Neural crest cell (in vitro differentiated cells): ENCODE measurements at regions not wholly inside any gene's neighbourhood (a gene's known extent, or its start where the extent isn't known, plus 50 kb on each side); places are given as distances from the start of the nearest gene placed in this dataset.

ENCODE experiments used
- DNase-seq: peaks from one replicate; pipeline ENCODE4 v3.0.0; 2021; ENCODE audit warnings: low read depth, mixed read lengths, low spot score
- H3K27ac Mint-ChIP-seq: one replicate; pipeline ENCODE4 v1.8.0; 2021; ENCODE audit warnings: mild to moderate bottlenecking, mixed read lengths; ENCODE audit not compliant: unreplicated experiment
- H3K27me3 Mint-ChIP-seq: 2 replicates; pipeline ENCODE4 v1.8.0; 2021; ENCODE audit warnings: low read depth, mild to moderate bottlenecking, mixed read lengths
- H3K36me3 Mint-ChIP-seq: 2 replicates; pipeline ENCODE4 v1.8.0; 2021; ENCODE audit warnings: low read depth, mild to moderate bottlenecking, mixed read lengths
- H3K4me1 Mint-ChIP-seq: 2 replicates; pipeline ENCODE4 v1.8.0; 2021; ENCODE audit warnings: mixed read lengths
- H3K4me3 Mint-ChIP-seq: one replicate; pipeline ENCODE4 v1.8.0; 2021; ENCODE audit warnings: mild to moderate bottlenecking, mixed read lengths
- H3K9me3 Mint-ChIP-seq: 2 replicates; pipeline ENCODE4 v1.8.0; 2021; ENCODE audit warnings: mixed read lengths
- TF ChIP-seq, protein P1 (sequence below): fragments of 200-600 bp; sonication (generic); conservative IDR thresholded peaks from 2 replicates; pipeline ENCODE4 v1.5.0; 2021; ENCODE audit warnings: antibody characterized with exemption, mild to moderate bottlenecking

DNA sequence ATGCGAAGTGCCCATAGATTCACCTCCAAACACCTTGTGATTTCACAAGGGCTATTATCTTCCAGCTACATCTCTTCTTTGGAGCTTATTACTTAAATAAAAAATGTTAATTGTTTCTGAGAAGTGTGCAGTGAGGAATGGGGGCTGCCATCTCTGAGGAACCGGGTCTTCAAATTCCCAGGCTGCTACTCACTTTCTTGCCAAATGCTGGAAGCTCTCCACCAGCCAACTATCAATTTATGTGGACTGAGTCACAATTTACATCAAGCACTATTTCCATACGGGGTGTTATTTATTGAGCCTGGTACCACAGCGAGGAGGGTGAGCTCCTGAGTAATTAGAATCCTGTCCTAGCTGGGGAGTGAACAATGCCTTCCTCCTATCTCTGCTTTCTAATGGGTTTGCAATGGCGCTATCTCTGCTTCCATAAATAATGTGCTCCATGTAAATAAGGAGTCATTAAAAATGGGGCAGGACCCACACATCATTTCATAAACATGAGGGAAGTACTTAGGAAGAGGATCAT is 898.3 kb downstream of the VRK1 start:
- TF ChIP-seq, protein P1, sequence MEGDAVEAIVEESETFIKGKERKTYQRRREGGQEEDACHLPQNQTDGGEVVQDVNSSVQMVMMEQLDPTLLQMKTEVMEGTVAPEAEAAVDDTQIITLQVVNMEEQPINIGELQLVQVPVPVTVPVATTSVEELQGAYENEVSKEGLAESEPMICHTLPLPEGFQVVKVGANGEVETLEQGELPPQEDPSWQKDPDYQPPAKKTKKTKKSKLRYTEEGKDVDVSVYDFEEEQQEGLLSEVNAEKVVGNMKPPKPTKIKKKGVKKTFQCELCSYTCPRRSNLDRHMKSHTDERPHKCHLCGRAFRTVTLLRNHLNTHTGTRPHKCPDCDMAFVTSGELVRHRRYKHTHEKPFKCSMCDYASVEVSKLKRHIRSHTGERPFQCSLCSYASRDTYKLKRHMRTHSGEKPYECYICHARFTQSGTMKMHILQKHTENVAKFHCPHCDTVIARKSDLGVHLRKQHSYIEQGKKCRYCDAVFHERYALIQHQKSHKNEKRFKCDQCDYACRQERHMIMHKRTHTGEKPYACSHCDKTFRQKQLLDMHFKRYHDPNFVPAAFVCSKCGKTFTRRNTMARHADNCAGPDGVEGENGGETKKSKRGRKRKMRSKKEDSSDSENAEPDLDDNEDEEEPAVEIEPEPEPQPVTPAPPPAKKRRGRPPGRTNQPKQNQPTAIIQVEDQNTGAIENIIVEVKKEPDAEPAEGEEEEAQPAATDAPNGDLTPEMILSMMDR: no peak

DNA sequence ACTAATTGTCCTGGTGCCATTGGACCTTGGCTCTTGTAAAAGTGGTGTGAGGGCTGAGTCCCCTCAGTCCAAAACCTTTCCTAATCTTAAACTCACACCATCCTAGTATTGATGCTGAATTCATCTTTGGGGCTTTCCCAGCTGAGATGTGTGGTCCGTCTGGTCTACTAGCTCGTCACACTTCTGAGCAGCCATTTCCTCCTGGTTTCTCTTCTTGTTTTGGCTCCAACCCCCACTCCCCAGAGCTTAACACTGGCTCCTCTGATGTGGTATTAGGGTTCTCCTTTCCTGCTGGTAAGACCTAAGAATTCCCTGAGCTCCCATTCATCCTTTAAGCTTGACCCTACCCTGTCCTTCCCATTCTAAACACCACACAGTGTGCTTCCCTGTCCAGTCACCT is 900.6 kb downstream of the VRK1 start:
- no peaks in the 10 kb centered on the region for H3K4me1 Mint-ChIP-seq
- peaks cover 3% of the 10 kb centered on the region for H3K9me3 Mint-ChIP-seq
- DNase-seq: no peak
- no peak overlapping the region for H3K27ac Mint-ChIP-seq
- H3K27me3 Mint-ChIP-seq: no peaks in the 10 kb centered on the region
- no peaks in the 10 kb centered on the region for H3K36me3 Mint-ChIP-seq
- TF ChIP-seq, protein P1: no peak
- no peak overlapping the region for H3K4me3 Mint-ChIP-seq

More for the DNA sequence above, 898.3 kb downstream of the VRK1 start:
- no peak overlapping the region for H3K4me3 Mint-ChIP-seq
- no peaks in the 10 kb centered on the region for H3K36me3 Mint-ChIP-seq
- H3K9me3 Mint-ChIP-seq: peaks cover 8% of the 10 kb centered on the region
- no peak for DNase-seq
- H3K27ac Mint-ChIP-seq: no peak overlapping the region
- no peaks in the 10 kb centered on the region for H3K4me1 Mint-ChIP-seq
- H3K27me3 Mint-ChIP-seq: no peaks in the 10 kb centered on the region

- TF ChIP-seq, protein P1: no peak
- peaks cover 3% of the 10 kb centered on the region for H3K9me3 Mint-ChIP-seq
- no peak overlapping the region for H3K4me3 Mint-ChIP-seq
- no peak for DNase-seq
- no peaks in the 10 kb centered on the region for H3K4me1 Mint-ChIP-seq
- H3K27me3 Mint-ChIP-seq: no peaks in the 10 kb centered on the region
- H3K36me3 Mint-ChIP-seq: no peaks in the 10 kb centered on the region
- H3K27ac Mint-ChIP-seq: no peak overlapping the region
Observed at GRCh38 chr14:97699026-97699425, 901.8 kb downstream of the VRK1 start.

DNA sequence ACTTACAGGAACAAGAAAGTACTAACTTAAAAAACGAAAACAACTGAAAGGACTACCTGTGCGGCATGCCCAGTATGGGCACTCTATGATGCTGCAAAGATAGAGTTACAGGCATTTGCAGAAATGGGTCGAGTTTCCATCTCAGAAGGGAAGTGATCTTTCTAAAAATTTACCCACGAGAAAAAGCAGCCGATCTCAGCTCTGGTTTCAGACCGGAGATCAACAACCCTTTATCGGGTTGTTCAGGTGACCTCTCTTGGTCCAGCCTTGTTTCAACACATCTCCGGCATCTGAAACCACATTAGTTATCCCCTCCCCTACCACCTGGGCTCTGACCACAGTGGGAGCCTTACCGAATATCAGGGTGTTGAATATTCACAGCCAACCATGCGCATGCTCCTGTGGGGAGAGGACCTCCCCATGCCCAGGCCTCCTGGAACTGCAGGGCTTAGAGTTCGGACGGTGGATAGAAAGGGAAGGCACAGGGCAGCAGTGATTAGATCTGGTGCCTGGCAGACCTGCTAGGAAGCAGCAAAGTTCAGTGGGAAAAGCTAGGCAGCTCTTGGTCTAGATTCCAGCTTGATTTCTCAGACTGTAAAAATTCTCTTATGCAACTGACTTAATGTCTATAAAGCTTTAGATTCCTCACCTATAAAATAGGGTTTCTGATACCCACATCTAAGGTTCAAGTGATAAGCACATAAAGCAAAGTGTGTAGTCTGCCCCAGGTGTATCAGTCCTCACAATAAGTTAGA is 906.0 kb downstream of the VRK1 start:
- no peaks in the 10 kb centered on the region for H3K36me3 Mint-ChIP-seq
- H3K27ac Mint-ChIP-seq: no peak overlapping the region
- TF ChIP-seq, protein P1: no peak
- no peak for DNase-seq
- no peaks in the 10 kb centered on the region for H3K27me3 Mint-ChIP-seq
- H3K9me3 Mint-ChIP-seq: peaks cover under 1% of the 10 kb centered on the region
- no peak overlapping the region for H3K4me3 Mint-ChIP-seq
- H3K4me1 Mint-ChIP-seq: peaks cover 14% of the 10 kb centered on the region

DNA sequence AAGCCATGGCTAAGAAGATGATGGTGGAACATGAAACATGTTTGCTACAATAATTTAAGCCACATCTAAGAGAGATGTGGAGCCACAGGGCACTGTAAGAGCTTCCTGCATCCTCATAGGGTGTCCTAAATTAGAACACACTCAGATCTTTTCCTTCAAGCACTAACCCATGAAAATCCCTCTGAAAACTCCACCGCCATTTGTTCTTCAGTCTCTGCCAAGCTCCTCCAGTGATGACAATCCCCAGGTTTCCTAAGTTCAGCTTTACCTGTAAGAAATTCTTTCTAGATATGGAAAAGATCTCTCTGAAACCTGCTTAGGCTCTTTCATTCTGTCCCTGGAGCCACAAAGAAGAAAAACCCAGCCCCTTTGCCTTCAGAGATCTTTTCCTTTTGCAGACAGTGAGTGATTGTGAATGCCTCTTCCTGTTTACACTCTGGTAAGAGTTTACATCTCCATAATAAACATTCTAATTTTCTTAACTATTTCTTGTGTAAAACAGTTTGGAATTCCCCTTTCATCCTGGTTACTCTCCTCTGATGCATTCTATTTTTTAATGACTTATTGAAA is 907.2 kb downstream of the VRK1 start:
- DNase-seq: no peak
- Mint-ChIP-seq H3K9me3 (no peaks in the 10 kb centered on the region), H3K27me3 (no peaks in the 10 kb centered on the region), H3K27ac (peak overlapping the region; percentile 90), H3K36me3 (no peaks in the 10 kb centered on the region), H3K4me3 (no peak overlapping the region), H3K4me1 (peaks cover 14% of the 10 kb centered on the region)
- TF ChIP-seq, protein P1: no peak
